Loucy (cell line): ENCODE measurements at regions not wholly inside any gene's neighbourhood (a gene's known extent, or its start where the extent isn't known, plus 50 kb on each side); places are given as distances from the start of the nearest gene placed in this dataset.
"Not testable (repeated sequence)": the region's sequence is repeated elsewhere in the genome, so short reads cannot be mapped to it uniquely, and the experiment has no call there.

ENCODE experiments used
- EZH2phosphoT487 ChIP-seq: fragments of 200-600 bp; IDR thresholded peaks from 2 replicates; pipeline ENCODE4 v1.6.1; 2018; ENCODE audit warnings: antibody characterized with exemption, mild to moderate bottlenecking, moderate library complexity, borderline replicate concordance
- TF ChIP-seq, protein P1 (sequence below): fragments of 200-600 bp; sonication (generic); conservative IDR thresholded peaks from 2 replicates; pipeline ENCODE4 v1.5.1; 2014; ENCODE audit warnings: mild to moderate bottlenecking, antibody characterized with exemption, low read length

DNA sequence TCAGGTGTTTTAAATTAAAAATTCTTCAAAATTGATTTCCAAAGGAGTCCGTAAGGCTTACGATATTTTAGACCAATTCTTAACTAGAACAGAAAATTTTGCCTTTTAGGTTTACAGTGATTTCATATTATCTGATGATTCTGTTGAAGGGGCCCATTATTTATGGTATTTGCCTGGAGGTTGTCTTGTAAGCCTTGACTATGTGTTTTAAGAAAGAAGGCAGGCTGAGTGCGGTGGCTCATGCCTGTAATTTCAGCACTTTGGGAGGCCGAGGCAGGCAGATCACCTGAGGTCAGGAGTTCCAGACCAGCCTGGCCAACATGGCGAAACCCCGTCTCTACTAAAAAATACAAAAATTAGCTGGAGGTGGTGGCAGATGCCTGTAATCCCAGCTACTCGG, 67.0 kb upstream of the RGL1 start:
- TF ChIP-seq, protein P1, sequence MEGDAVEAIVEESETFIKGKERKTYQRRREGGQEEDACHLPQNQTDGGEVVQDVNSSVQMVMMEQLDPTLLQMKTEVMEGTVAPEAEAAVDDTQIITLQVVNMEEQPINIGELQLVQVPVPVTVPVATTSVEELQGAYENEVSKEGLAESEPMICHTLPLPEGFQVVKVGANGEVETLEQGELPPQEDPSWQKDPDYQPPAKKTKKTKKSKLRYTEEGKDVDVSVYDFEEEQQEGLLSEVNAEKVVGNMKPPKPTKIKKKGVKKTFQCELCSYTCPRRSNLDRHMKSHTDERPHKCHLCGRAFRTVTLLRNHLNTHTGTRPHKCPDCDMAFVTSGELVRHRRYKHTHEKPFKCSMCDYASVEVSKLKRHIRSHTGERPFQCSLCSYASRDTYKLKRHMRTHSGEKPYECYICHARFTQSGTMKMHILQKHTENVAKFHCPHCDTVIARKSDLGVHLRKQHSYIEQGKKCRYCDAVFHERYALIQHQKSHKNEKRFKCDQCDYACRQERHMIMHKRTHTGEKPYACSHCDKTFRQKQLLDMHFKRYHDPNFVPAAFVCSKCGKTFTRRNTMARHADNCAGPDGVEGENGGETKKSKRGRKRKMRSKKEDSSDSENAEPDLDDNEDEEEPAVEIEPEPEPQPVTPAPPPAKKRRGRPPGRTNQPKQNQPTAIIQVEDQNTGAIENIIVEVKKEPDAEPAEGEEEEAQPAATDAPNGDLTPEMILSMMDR = not testable (repeated sequence)
- not testable (repeated sequence) for TF ChIP-seq EZH2phosphoT487
